GM21717 (cell line): ENCODE measurements at regions not wholly inside any gene's neighbourhood (a gene's known extent, or its start where the extent isn't known, plus 50 kb on each side); places are given as distances from the start of the nearest gene placed in this dataset.

Source experiments
- ATAC-seq: cut with Tn5 transposase; IDR thresholded peaks from one replicate; pipeline ENCODE4 v1.9.1; 2021; ENCODE audit warnings: mild to moderate bottlenecking, moderate library complexity; ENCODE audit not compliant: unreplicated experiment

- no peak for ATAC-seq
Observed at GRCh38 chrY:15478348-15478963, 954.1 kb downstream of the NLGN4Y start.

GRCh38 chrY:15500536-15500935, 976.2 kb downstream of the NLGN4Y start:
- ATAC-seq = no peak

GRCh38 chrY:15501181-15501580, 976.9 kb downstream of the NLGN4Y start:
- no peak for ATAC-seq

- ATAC-seq = no peak
Observed at GRCh38 chrY:15510288-15510687, 986.0 kb downstream of the NLGN4Y start.

GRCh38 chrY:15510984-15511650, 986.8 kb downstream of the NLGN4Y start:
- no peak for ATAC-seq

GRCh38 chrY:15535131-15535530, 1010.8 kb downstream of the NLGN4Y start:
- ATAC-seq = no peak

- ATAC-seq = no peak
Observed at GRCh38 chrY:15535784-15536511, 1011.6 kb downstream of the NLGN4Y start.

GRCh38 chrY:15540516-15540915, 1016.2 kb downstream of the NLGN4Y start:
- no peak for ATAC-seq

- ATAC-seq = no peak
Observed at GRCh38 chrY:15546177-15546754, 1021.9 kb downstream of the NLGN4Y start.

GRCh38 chrY:15552074-15552473, 1027.7 kb downstream of the NLGN4Y start:
- ATAC-seq = no peak

GRCh38 chrY:15554991-15555390, 1030.7 kb downstream of the NLGN4Y start:
- ATAC-seq = no peak

- ATAC-seq = no peak
Observed at GRCh38 chrY:15559169-15559568, 1034.8 kb downstream of the NLGN4Y start.

- ATAC-seq = no peak
Observed at GRCh38 chrY:15560840-15561239, 1036.5 kb downstream of the NLGN4Y start.

- no peak for ATAC-seq
Observed at GRCh38 chrY:15561501-15562289, 1037.4 kb downstream of the NLGN4Y start.

- no peak for ATAC-seq
Observed at GRCh38 chrY:15577886-15578285, 1053.6 kb downstream of the NLGN4Y start.

GRCh38 chrY:15578761-15579160, 1054.4 kb downstream of the NLGN4Y start:
- ATAC-seq = no peak

- ATAC-seq = no peak
Observed at GRCh38 chrY:15579245-15579644, 1054.9 kb downstream of the NLGN4Y start.

GRCh38 chrY:15583111-15583510, 1058.8 kb downstream of the NLGN4Y start:
- ATAC-seq = no peak

- no peak for ATAC-seq
Observed at GRCh38 chrY:15592957-15593356, 1068.6 kb downstream of the NLGN4Y start.

GRCh38 chrY:15593476-15594160, 1069.3 kb downstream of the NLGN4Y start:
- ATAC-seq = no peak
